ENCODE measurements at regions not wholly inside any gene's neighbourhood (a gene's known extent, or its start where the extent isn't known, plus 50 kb on each side); places are given as distances from the start of the nearest gene placed in this dataset.

DNA sequence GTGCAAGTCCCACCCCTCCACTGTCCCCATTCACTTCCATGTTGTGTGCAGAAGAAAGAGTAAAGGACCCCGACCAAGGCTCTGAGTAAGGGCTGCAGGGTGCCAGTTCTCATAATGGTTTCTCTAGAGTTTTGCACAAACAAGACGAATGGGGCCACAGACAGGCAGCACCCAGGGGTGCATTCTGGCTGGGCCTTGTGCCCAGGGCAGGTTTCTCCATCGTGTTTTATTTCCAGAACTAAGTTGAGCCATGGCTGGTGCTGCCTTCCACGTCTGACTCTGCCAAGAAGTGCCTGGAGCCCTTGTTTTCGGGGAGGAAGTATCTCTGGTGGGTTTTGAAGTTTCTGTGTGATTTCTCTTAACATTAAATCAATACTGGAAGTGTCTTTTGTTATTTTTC lies 95.0 kb upstream of the SDK1 start:
- TF ChIP-seq, protein P1, sequence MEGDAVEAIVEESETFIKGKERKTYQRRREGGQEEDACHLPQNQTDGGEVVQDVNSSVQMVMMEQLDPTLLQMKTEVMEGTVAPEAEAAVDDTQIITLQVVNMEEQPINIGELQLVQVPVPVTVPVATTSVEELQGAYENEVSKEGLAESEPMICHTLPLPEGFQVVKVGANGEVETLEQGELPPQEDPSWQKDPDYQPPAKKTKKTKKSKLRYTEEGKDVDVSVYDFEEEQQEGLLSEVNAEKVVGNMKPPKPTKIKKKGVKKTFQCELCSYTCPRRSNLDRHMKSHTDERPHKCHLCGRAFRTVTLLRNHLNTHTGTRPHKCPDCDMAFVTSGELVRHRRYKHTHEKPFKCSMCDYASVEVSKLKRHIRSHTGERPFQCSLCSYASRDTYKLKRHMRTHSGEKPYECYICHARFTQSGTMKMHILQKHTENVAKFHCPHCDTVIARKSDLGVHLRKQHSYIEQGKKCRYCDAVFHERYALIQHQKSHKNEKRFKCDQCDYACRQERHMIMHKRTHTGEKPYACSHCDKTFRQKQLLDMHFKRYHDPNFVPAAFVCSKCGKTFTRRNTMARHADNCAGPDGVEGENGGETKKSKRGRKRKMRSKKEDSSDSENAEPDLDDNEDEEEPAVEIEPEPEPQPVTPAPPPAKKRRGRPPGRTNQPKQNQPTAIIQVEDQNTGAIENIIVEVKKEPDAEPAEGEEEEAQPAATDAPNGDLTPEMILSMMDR (IDR thresholded peaks at IDR 0.05) = no peak
- no peak for TF ChIP-seq POLR2A (IDR thresholded peaks at IDR 0.05)
